Germinal center (tissue), 1 donor: ENCODE measurements at regions not wholly inside any gene's neighbourhood (a gene's known extent, or its start where the extent isn't known, plus 50 kb on each side); places are given as distances from the start of the nearest gene placed in this dataset.
"Not testable (repeated sequence)": the region's sequence is repeated elsewhere in the genome, so short reads cannot be mapped to it uniquely, and the experiment has no call there.

Source experiments
- DNase-seq: peaks from one replicate; pipeline ENCODE4 v3.0.0; 2012; ENCODE audit warnings: mixed read lengths, low spot score

- DNase-seq, result no peak
Observed at GRCh38 chr13:68948586-68948985, 1159.0 kb upstream of the ATXN8OS start.

GRCh38 chr13:68944272-68944671 is 1163.4 kb upstream of the ATXN8OS start:
- no peak for DNase-seq

GRCh38 chr13:68940049-68940448 is 1167.6 kb upstream of the ATXN8OS start:
- no peak for DNase-seq

- no peak for DNase-seq
Observed at GRCh38 chr13:68938639-68939038, 1169.0 kb upstream of the ATXN8OS start.

- DNase-seq, result no peak
Observed at GRCh38 chr13:68929075-68929745, 1178.4 kb upstream of the ATXN8OS start.

GRCh38 chr13:68927387-68928026 is 1180.1 kb upstream of the ATXN8OS start:
- DNase-seq, result no peak

GRCh38 chr13:68923995-68924394 is 1183.6 kb upstream of the ATXN8OS start:
- DNase-seq, result no peak

- DNase-seq, result no peak
Observed at GRCh38 chr13:68908879-68909278, 1198.7 kb upstream of the ATXN8OS start.

- DNase-seq, result no peak
Observed at GRCh38 chr13:68905186-68905585, 1202.4 kb upstream of the ATXN8OS start.

GRCh38 chr13:68897331-68897928 is 1210.2 kb upstream of the ATXN8OS start:
- no peak for DNase-seq

GRCh38 chr13:68895696-68896095 is 1211.9 kb upstream of the ATXN8OS start:
- no peak for DNase-seq

GRCh38 chr13:68893721-68894120 is 1213.9 kb upstream of the ATXN8OS start:
- DNase-seq, result not testable (repeated sequence)

GRCh38 chr13:68892596-68892995 is 1215.0 kb upstream of the ATXN8OS start:
- not testable (repeated sequence) for DNase-seq

GRCh38 chr13:68890101-68890500 is 1217.5 kb upstream of the ATXN8OS start:
- DNase-seq, result not testable (repeated sequence)

- no peak for DNase-seq
Observed at GRCh38 chr13:68888832-68889231, 1218.8 kb upstream of the ATXN8OS start.

- DNase-seq, result no peak
Observed at GRCh38 chr13:68872338-68872737, 1235.3 kb upstream of the ATXN8OS start.

- no peak for DNase-seq
Observed at GRCh38 chr13:68851026-68851425, 1256.6 kb upstream of the ATXN8OS start.

- no peak for DNase-seq
Observed at GRCh38 chr13:68850160-68850559, 1257.5 kb upstream of the ATXN8OS start.

GRCh38 chr13:68846663-68847062 is 1261.0 kb upstream of the ATXN8OS start:
- DNase-seq, result no peak

- no peak for DNase-seq
Observed at GRCh38 chr13:68834375-68834774, 1273.3 kb upstream of the ATXN8OS start.

- DNase-seq, result no peak
Observed at GRCh38 chr13:68816715-68817114, 1290.9 kb upstream of the ATXN8OS start.

GRCh38 chr13:68813180-68813796 is 1294.3 kb upstream of the ATXN8OS start:
- no peak for DNase-seq

- DNase-seq, result no peak
Observed at GRCh38 chr13:68810660-68811059, 1297.0 kb upstream of the ATXN8OS start.
